Common myeloid progenitor, CD34-positive (primary cell): ENCODE measurements at regions not wholly inside any gene's neighbourhood (a gene's known extent, or its start where the extent isn't known, plus 50 kb on each side); places are given as distances from the start of the nearest gene placed in this dataset.

Source experiments
- CTCF ChIA-PET: fragments of 350-600 bp; sonication (Branson Sonifier 250); formaldehyde crosslinking; loops from one replicate; lab custom pipeline; 2021; ENCODE audit warnings: antibody characterized with exemption; lab: Charles Lee
- POLR2A ChIA-PET: fragments of 350-600 bp; sonication (Branson Sonifier 250); formaldehyde crosslinking; loops from one replicate; lab custom pipeline; 2021; ENCODE audit warnings: antibody characterized with exemption; lab: Charles Lee
- DNase-seq, 3 donors: peaks; one replicate each; pipeline versions ENCODE4 v3.0.0 to v3.0.0-alpha.2; 2013
- H3K27ac ChIP-seq, 2 experiments: 1 replicate in 1 of 2; 2 replicates in 1 of 2; pipeline ENCODE4 v1.7.0; 2013; ENCODE audit warnings: inconsistent platforms in 2 of 2, low read length in 2 of 2, mild to moderate bottlenecking in 2 of 2, low read depth in 1 of 2, moderate library complexity in 1 of 2; ENCODE audit not compliant: severe bottlenecking in 2 of 2, insufficient read depth in 1 of 2, poor library complexity in 1 of 2
- H3K27me3 ChIP-seq, 5 experiments: replicated peaks in 2 of 5; 1 replicate in 3 of 5; 2 replicates in 2 of 5; pipeline versions ENCODE4 v1.6.1 to v1.7.0; 2013; ENCODE audit warnings: low read length in 4 of 5, mild to moderate bottlenecking in 2 of 5, moderate library complexity in 2 of 5, inconsistent platforms in 1 of 5; ENCODE audit not compliant: insufficient read depth in 5 of 5, control insufficient read depth in 4 of 5
- H3K36me3 ChIP-seq, 4 experiments: 1 replicate in 2 of 4; 2 replicates in 2 of 4; pipeline versions ENCODE4 v1.6.1 to v1.7.0; 2013; ENCODE audit warnings: low read length in 3 of 4, control low read depth in 1 of 4, mild to moderate bottlenecking in 1 of 4; ENCODE audit not compliant: control insufficient read depth in 4 of 4, insufficient read depth in 4 of 4
- H3K4me1 ChIP-seq, 4 experiments: 1 replicate in 3 of 4; 2 replicates in 1 of 4; pipeline versions ENCODE4 v1.6.1 to v1.7.1; 2013; ENCODE audit warnings: low read length in 3 of 4, mild to moderate bottlenecking in 3 of 4, control low read depth in 1 of 4, inconsistent platforms in 1 of 4, moderate library complexity in 1 of 4; ENCODE audit not compliant: control insufficient read depth in 4 of 4, insufficient read depth in 4 of 4; ENCODE audit errors: control extremely low read depth in 1 of 4
- H3K4me3 ChIP-seq, 7 experiments: 1 replicate in 4 of 7; 2 replicates in 3 of 7; pipeline versions ENCODE4 v1.5.1 to v1.7.0; 2013; ENCODE audit warnings: mild to moderate bottlenecking in 7 of 7, low read length in 6 of 7, moderate library complexity in 6 of 7, inconsistent platforms in 2 of 7, low read depth in 2 of 7, control low read depth in 1 of 7; ENCODE audit not compliant: insufficient read depth in 4 of 7, control insufficient read depth in 1 of 7; ENCODE audit errors: extremely low read depth in 1 of 7
- H3K9me3 ChIP-seq, 5 experiments: 1 replicate in 4 of 5; 2 replicates in 1 of 5; pipeline versions ENCODE4 v1.6.1 to v1.7.1; 2013; ENCODE audit warnings: low read length in 4 of 5, mild to moderate bottlenecking in 2 of 5, inconsistent platforms in 1 of 5, low read depth in 1 of 5, moderate library complexity in 1 of 5; ENCODE audit not compliant: control insufficient read depth in 4 of 5, insufficient read depth in 2 of 5; ENCODE audit errors: control extremely low read depth in 1 of 5
- WGBS: methylation state at CpG from one replicate; pipeline ENCODE4 v1.1.5; 2013; ENCODE audit not compliant: insufficient coverage; 5-methylcytosine and 5-hydroxymethylcytosine counted together

DNA sequence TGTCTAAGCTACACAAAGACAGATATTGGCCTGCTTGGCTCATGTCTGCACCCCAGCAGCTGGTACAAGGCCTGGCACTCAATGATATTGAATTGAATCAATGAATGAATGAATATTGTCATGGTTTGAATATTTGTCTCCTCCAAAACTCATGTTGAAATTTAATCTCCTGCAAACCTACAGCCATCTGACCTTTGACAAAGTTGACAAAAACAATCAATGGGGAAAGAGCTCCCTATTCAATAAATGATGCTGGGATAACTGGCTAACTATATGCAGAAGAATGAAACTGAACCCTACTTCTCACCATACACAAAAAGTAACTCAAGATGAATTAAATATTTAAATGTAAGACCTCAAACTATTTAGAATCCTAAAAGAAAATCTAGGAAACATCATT is 144.7 kb downstream of the CYP26A1 start:
- Histone ChIP-seq H3K4me1 (peaks cover 0 to 2% (median 0%) of the 10 kb centered on the region in 4 experiments), H3K27me3 (peaks cover 0 to 1% (median 0%) of the 10 kb centered on the region in 5 experiments), H3K9me3 (no peaks in the 10 kb centered on the region), H3K36me3 (no peaks in the 10 kb centered on the region), H3K4me3 (no peak overlapping the region), H3K27ac (no peak overlapping the region)
- POLR2A ChIA-PET = no interaction called here
- CTCF ChIA-PET = no interaction called here
- no peak for DNase-seq

DNA sequence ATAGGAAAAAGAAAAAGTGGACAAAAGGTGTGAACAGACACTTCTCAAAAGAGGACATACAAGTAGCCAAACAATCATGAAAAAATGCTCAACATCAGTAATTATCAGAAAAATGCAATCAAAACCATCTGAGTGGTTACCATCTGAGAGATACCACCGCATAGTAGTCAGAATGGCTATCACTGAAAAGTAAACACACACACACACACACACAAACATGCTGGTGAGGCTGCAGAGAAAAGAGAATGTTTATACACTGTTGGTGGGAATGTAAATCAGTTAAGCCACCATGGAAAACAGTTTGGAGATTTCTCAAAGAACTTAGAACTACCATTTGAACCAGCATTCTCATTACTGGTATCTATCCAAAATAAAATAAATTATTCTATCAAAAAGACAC is 145.7 kb downstream of the CYP26A1 start:
- no peak overlapping the region for H3K27ac ChIP-seq
- H3K4me1 ChIP-seq = peaks cover 0 to 2% (median 0%) of the 10 kb centered on the region in 4 experiments
- no peaks in the 10 kb centered on the region for H3K27me3 ChIP-seq
- ChIA-PET POLR2A (no interaction called here), CTCF (interaction anchor here (1.4 kb wide), 1 partner anchor 93 kb away, joined by 3 read pairs; no protein-coding TSS in a partner anchor)
- H3K4me3 ChIP-seq = no peak overlapping the region
- H3K9me3 ChIP-seq = no peaks in the 10 kb centered on the region
- no peaks in the 10 kb centered on the region for H3K36me3 ChIP-seq
- DNase-seq = no peak
- WGBS = no CpG with 5 or more reads among the region's 1 CpG

DNA sequence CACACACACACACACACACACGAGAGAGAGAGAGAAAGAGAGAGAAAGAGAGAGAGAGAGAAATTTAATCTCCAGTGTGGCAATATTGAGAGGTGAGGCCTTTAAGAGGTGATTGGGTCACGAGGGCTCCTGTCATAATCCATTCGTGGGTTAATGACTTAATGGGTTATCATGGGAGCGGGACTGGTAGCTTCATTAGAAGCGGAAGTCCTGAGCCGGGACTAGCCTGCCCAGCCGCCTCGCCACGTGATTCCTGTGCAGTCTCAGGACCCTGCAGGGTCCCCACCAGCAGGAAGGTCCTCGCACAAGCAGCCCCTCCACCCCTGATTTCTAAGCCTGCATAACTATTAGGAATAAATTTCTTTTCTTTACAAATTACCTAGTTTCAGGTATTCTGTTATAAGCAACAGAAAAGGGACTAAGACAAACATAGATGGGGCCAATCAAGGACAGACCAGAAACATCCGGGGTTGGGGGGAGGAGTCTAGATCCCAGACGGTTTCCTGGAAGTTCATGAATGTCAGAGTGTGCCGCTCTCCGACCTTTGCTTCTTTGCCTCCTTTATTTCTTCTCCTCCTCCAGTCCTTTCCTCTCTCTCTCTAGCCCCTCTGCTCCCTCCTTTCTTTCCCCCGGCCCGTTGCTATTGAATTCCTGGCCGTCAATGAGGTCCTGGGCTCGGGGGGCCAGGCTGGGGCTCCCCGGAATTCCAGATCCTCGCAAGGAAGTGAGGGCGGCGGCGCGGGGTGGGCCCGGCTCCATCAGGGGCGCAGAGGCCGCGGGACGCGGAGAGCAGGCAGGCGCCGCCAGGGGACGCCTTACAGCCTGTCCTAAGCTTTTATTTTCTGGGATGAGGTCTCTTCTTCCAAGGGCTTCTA is 146.8 kb downstream of the CYP26A1 start:
- Histone ChIP-seq H3K27me3 (no peaks in the 10 kb centered on the region), H3K27ac (no peak overlapping the region), H3K4me1 (peaks cover 0 to 2% (median 0%) of the 10 kb centered on the region in 4 experiments), H3K4me3 (no peak overlapping the region), H3K9me3 (no peaks in the 10 kb centered on the region), H3K36me3 (no peaks in the 10 kb centered on the region)
- CTCF ChIA-PET = interaction anchor here (1.4 kb wide), 1 partner anchor 94 kb away, joined by 3 read pairs; no protein-coding TSS in a partner anchor
- no peak for DNase-seq
- POLR2A ChIA-PET = interaction anchor here (0.7 kb wide), 1 partner anchor 20 kb away, joined by 3 read pairs; no protein-coding TSS in a partner anchor
- 79% methylated on average over 22 of the region's 33 CpGs for WGBS

DNA sequence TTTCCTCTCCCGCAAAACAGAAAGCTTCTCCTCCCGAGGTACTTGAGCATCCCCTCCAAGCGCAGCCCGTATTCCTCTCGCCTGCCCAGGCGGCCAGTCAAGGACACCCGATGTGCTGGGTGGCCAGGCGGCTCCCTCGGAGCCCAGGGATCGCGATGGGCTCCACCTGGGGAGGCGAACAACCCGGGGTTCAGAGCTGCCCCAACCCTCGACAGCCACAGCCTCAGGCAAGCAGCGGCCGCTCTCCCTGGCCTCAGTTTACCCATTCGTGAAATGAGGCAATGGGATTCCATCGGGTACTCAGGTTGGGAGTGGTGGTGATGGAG is 147.4 kb downstream of the CYP26A1 start:
- H3K27ac ChIP-seq = no peak overlapping the region
- H3K36me3 ChIP-seq = no peaks in the 10 kb centered on the region
- H3K4me3 ChIP-seq = no peak overlapping the region
- no peaks in the 10 kb centered on the region for H3K27me3 ChIP-seq
- no peak for DNase-seq
- peaks cover 0 to 2% (median 0%) of the 10 kb centered on the region in 4 experiments for H3K4me1 ChIP-seq
- POLR2A ChIA-PET = no interaction called here
- WGBS = 97% methylated on average over 17 of the region's 18 CpGs
- no peaks in the 10 kb centered on the region for H3K9me3 ChIP-seq
- CTCF ChIA-PET = no interaction called here

DNA sequence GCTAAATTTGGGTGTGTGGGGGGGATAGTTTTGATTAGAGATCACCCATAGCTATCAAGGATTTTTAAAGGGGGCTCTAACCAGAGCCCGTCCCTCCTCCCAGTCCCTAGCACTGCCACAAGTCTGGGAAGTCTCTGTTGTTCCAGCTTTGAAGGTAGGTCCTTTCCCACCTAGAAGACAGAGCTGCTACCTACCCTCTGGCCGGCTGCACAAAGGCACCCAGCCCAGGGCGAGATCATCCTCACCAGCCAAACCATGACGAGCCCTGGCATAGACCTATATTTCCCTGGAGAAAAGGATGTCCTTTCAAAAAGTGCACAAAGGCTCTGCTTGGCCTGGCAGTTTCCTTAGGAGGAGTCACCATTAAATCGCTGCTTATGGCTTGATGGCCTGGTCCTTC is 147.8 kb downstream of the CYP26A1 start:
- ChIA-PET POLR2A (no interaction called here), CTCF (no interaction called here)
- DNase-seq = no peak
- 100% methylated on average over 5 of the region's 5 CpGs for WGBS
- Histone ChIP-seq H3K4me1 (peaks cover 0 to 2% (median 0%) of the 10 kb centered on the region in 4 experiments), H3K4me3 (no peak overlapping the region), H3K27ac (no peak overlapping the region), H3K36me3 (no peaks in the 10 kb centered on the region), H3K27me3 (no peaks in the 10 kb centered on the region), H3K9me3 (no peaks in the 10 kb centered on the region)

DNA sequence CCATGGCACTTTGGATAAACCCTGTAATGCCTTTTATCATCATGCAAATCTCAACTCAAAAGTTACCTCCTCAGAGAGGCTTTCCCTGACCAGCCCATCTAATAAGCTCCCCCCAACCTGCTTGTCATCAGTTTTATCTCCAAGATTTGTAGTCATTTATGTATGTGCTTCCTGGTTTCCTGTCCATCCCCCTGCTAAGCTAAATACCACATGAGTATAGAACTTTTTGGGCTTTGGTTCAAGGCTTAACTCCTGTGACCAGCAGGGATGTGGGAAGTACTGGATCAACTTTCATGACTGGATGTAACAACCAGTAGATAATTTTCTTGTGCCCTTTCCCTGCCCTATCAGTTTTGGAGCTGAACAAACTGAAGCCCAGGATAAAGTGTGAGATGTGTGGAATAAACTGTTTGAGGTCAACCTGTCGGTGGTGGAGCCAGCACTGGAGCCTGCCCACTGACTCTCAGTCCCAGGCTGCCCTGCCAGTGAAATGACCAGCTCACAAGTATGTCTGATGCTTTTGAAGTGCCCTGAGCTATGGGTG is 148.6 kb downstream of the CYP26A1 start:
- no peak overlapping the region for H3K27ac ChIP-seq
- 100% methylated on average over 1 of the region's 1 CpG for WGBS
- H3K27me3 ChIP-seq = no peaks in the 10 kb centered on the region
- H3K36me3 ChIP-seq = no peaks in the 10 kb centered on the region
- CTCF ChIA-PET = interaction anchor here (0.7 to 1.6 kb wide), 2 partner anchors 11 to 130 kb away, joined by 3 to 5 read pairs; no protein-coding TSS in a partner anchor
- H3K4me1 ChIP-seq = peaks cover 0 to 2% (median 0%) of the 10 kb centered on the region in 4 experiments
- H3K4me3 ChIP-seq = no peak overlapping the region
- no peaks in the 10 kb centered on the region for H3K9me3 ChIP-seq
- no peak for DNase-seq
- POLR2A ChIA-PET = no interaction called here

DNA sequence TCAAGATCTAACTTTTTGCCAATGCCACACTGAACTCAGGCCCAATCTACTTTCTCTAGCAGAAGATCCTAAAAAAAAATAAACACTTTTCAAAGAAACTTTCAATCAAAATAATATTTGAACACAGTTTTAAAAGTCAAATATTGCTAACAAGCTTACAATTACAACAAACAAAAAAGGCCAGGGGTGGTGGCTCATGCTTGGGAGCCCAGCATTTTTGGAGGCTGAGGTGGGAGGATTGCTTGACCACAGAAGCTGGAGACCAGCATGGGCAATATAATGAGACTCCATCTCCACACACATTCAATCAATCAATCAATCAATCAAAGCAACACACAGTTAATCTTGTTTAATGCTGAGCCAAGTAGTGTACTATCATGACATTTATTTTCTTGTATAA is 149.2 kb downstream of the CYP26A1 start:
- DNase-seq = no peak
- Histone ChIP-seq H3K36me3 (no peaks in the 10 kb centered on the region), H3K4me3 (no peak overlapping the region), H3K4me1 (peaks cover 0 to 2% (median 0%) of the 10 kb centered on the region in 4 experiments), H3K27ac (no peak overlapping the region), H3K9me3 (no peaks in the 10 kb centered on the region), H3K27me3 (no peaks in the 10 kb centered on the region)
- ChIA-PET POLR2A (no interaction called here), CTCF (interaction anchor here (0.7 to 1.6 kb wide), 3 partner anchors 12 to 130 kb away, joined by 3 to 5 read pairs (median 3); no protein-coding TSS in a partner anchor)
